Panc1 (cell line): ENCODE measurements at regions not wholly inside any gene's neighbourhood (a gene's known extent, or its start where the extent isn't known, plus 50 kb on each side); places are given as distances from the start of the nearest gene placed in this dataset.

ENCODE experiments used
- ATAC-seq: fragments of 200-7000 bp; cut with Tn5 transposase; 2 replicates; pipeline ENCODE4 v1.9.1; 2020; ENCODE audit warnings: mild to moderate bottlenecking, moderate library complexity
- BruUV-seq: library from RNA; stranded (reverse); fragments of 400-500 nt; replicated peaks from 2 replicates; lab custom pipeline; 2021; lab: Mats Ljungman, UMichigan
- CTCF ChIA-PET: fragments of 300-600 bp; sonication (Branson Sonifier 250); formaldehyde crosslinking; loops from one replicate; lab custom pipeline; 2022; ENCODE audit warnings: antibody characterized with exemption; lab: Charles Lee
- POLR2A ChIA-PET: fragments of 300-600 bp; sonication (Branson Sonifier 250); formaldehyde crosslinking; loops from one replicate; lab custom pipeline; 2022; ENCODE audit warnings: antibody characterized with exemption; lab: Charles Lee
- DNase-seq: peaks from one replicate; pipeline ENCODE4 v3.0.0-alpha.2; 2010; ENCODE audit warnings: low read depth, low spot score
- H3K27ac ChIP-seq: 2 replicates; pipeline ENCODE4 v1.5.1; 2011; ENCODE audit warnings: mild to moderate bottlenecking, low read length, inconsistent platforms
- H3K27me3 ChIP-seq: fragments of 200-500 bp; sonication (Bioruptor generic); 2 replicates; pipeline ENCODE4 v1.6.0; 2014; ENCODE audit warnings: low read length, inconsistent platforms; ENCODE audit not compliant: control insufficient read depth, insufficient read depth
- H3K36me3 ChIP-seq: fragments of 200-500 bp; sonication (Bioruptor generic); 2 replicates; pipeline ENCODE4 v1.5.1; 2014; ENCODE audit warnings: inconsistent platforms, mild to moderate bottlenecking, low read length, moderate library complexity; ENCODE audit not compliant: control insufficient read depth, insufficient read depth
- H3K4me1 ChIP-seq: 2 replicates; pipeline ENCODE4 v1.5.1; 2011; ENCODE audit warnings: inconsistent platforms, mild to moderate bottlenecking, low read length, moderate library complexity; ENCODE audit not compliant: control insufficient read depth, insufficient read depth
- H3K4me3 ChIP-seq, 2 experiments: 2 replicates each; pipeline ENCODE4 v1.5.1; 2011 to 2012; ENCODE audit warnings: low read depth in 2 of 2, low read length in 2 of 2, mild to moderate bottlenecking in 2 of 2, inconsistent platforms in 1 of 2, moderate library complexity in 1 of 2
- H3K9me3 ChIP-seq: fragments of 200-500 bp; sonication (Bioruptor generic); 2 replicates; pipeline ENCODE4 v1.5.1; 2014; ENCODE audit warnings: low read depth, mild to moderate bottlenecking, inconsistent platforms, low read length, moderate library complexity; ENCODE audit not compliant: control insufficient read depth, insufficient read depth
- CTCF ChIP-seq: fragments of 450-650 bp; IDR thresholded peaks from 2 replicates; pipeline ENCODE4 v1.5.1; 2017; ENCODE audit warnings: mild to moderate bottlenecking
- POLR2AphosphoS5 ChIP-seq: IDR thresholded peaks from 2 replicates; pipeline ENCODE4 v1.6.1; 2012; ENCODE audit warnings: mild to moderate bottlenecking, low read depth, low read length, moderate library complexity
- REST ChIP-seq, 2 experiments: IDR thresholded peaks; 2 replicates each; pipeline ENCODE4 v1.6.1; 2011 to 2012; ENCODE audit warnings: low read depth in 2 of 2, control low read depth in 1 of 2, low read length in 1 of 2, mild to moderate bottlenecking in 1 of 2, moderate library complexity in 1 of 2; ENCODE audit not compliant: insufficient read depth in 1 of 2
- SIN3A ChIP-seq: IDR thresholded peaks from 2 replicates; pipeline ENCODE4 v1.6.1; 2012; ENCODE audit warnings: low read depth, mild to moderate bottlenecking, low read length, moderate library complexity, borderline replicate concordance; ENCODE audit not compliant: insufficient read depth
- TCF7L2 ChIP-seq: IDR thresholded peaks from 2 replicates; pipeline ENCODE4 v1.6.1; 2011; ENCODE audit warnings: mild to moderate bottlenecking, low read depth, low read length, inconsistent platforms
- in situ Hi-C: cut with HindIII; loops from 2 replicates; pipeline ENCODE4 v1.10.0; 2016; ENCODE audit warnings: low sequenced_read_pairs, low pct_unique_long_range_greater_than_20kb
- intact Hi-C: fragments of 100-400 bp; cut with micrococcal nuclease; formaldehyde crosslinking; loops from one replicate; pipeline ENCODE4 v1.10.0; 2022; ENCODE audit not compliant: unreplicated experiment

- Histone ChIP-seq H3K27me3 (peaks cover 6% of the 10 kb centered on the region), H3K27ac (no peak overlapping the region), H3K4me1 (no peaks in the 10 kb centered on the region), H3K36me3 (no peaks in the 10 kb centered on the region), H3K4me3 (no peak overlapping the region), H3K9me3 (no peaks in the 10 kb centered on the region)
- intact Hi-C loops, result no loop called here
- ATAC-seq (no peak), DNase-seq (no peak)
- in situ Hi-C loops, result no loop called here
- ChIA-PET CTCF (no interaction called here), POLR2A (interaction anchor here (0.7 kb wide), 1 partner anchor 49 kb away, joined by 3 read pairs; no protein-coding TSS in a partner anchor)
- BruUV-seq, result no TSS peak
- no peak for TF ChIP-seq REST (IDR thresholded peaks at IDR 0.05; ENCODE audit: insufficient read depth in 1 of 2, low read depth in 2 of 2, low read length in 1 of 2)
- no peak for TF ChIP-seq POLR2AphosphoS5
- no peak for TF ChIP-seq TCF7L2
- TF ChIP-seq CTCF, result no peak
- TF ChIP-seq SIN3A, result no peak
Observed at GRCh38 chr2:48043746-48044145, 137.4 kb upstream of the FBXO11 start.

GRCh38 chr2:48045613-48046012 is 139.3 kb upstream of the FBXO11 start:
- no peaks in the 10 kb centered on the region for H3K36me3 ChIP-seq
- BruUV-seq, result no TSS peak
- in situ Hi-C loops, result no loop called here
- H3K4me1 ChIP-seq, result no peaks in the 10 kb centered on the region
- no peak overlapping the region for H3K4me3 ChIP-seq
- POLR2A ChIA-PET, result no interaction called here
- CTCF ChIA-PET, result no interaction called here
- intact Hi-C loops, result no loop called here
- H3K27ac ChIP-seq, result no peak overlapping the region
- ATAC-seq, result no peak
- TF ChIP-seq SIN3A, result no peak
- peaks cover 6% of the 10 kb centered on the region for H3K27me3 ChIP-seq
- no peaks in the 10 kb centered on the region for H3K9me3 ChIP-seq
- no peak for DNase-seq

GRCh38 chr2:48048476-48049171 is 142.3 kb upstream of the FBXO11 start:
- Histone ChIP-seq H3K27ac (no peak overlapping the region), H3K9me3 (no peaks in the 10 kb centered on the region), H3K4me3 (no peak overlapping the region), H3K27me3 (peaks cover 3% of the 10 kb centered on the region), H3K36me3 (no peaks in the 10 kb centered on the region), H3K4me1 (no peaks in the 10 kb centered on the region)
- in situ Hi-C loops (no loop called here), intact Hi-C loops (no loop called here)
- TF ChIP-seq POLR2AphosphoS5 (no peak), CTCF (no peak), REST (IDR thresholded peaks at IDR 0.05; ENCODE audit: insufficient read depth in 1 of 2, low read depth in 2 of 2, low read length in 1 of 2) (no peak), TCF7L2 (no peak), SIN3A (no peak)
- ChIA-PET CTCF (no interaction called here), POLR2A (no interaction called here)
- no TSS peak for BruUV-seq
- ATAC-seq (no peak), DNase-seq (no peak)
